IPS-20b (cell line): ENCODE measurements at regions not wholly inside any gene's neighbourhood (a gene's known extent, or its start where the extent isn't known, plus 50 kb on each side); places are given as distances from the start of the nearest gene placed in this dataset.

ENCODE experiments used
- H3K27ac ChIP-seq: one replicate; pipeline ENCODE4 v1.5.1; 2013; ENCODE audit warnings: low read length
- H3K27me3 ChIP-seq: 2 replicates; pipeline ENCODE4 v1.6.1; 2013; ENCODE audit warnings: mild to moderate bottlenecking, low read length, inconsistent platforms; ENCODE audit not compliant: insufficient read depth
- H3K36me3 ChIP-seq: 2 replicates; pipeline ENCODE4 v1.6.1; 2013; ENCODE audit warnings: low read depth, mild to moderate bottlenecking, inconsistent platforms, low read length, moderate library complexity; ENCODE audit not compliant: insufficient read depth
- H3K4me1 ChIP-seq: 2 replicates; pipeline ENCODE4 v1.6.1; 2013; ENCODE audit warnings: mild to moderate bottlenecking, control low read depth, inconsistent platforms, low read length, moderate library complexity; ENCODE audit not compliant: insufficient read depth
- H3K4me3 ChIP-seq: 2 replicates; pipeline ENCODE4 v1.5.1; 2013; ENCODE audit warnings: mild to moderate bottlenecking, low read length, inconsistent platforms
- H3K9ac ChIP-seq: 2 replicates; pipeline ENCODE4 v1.6.1; 2013; ENCODE audit warnings: low read depth, mild to moderate bottlenecking, inconsistent platforms, low read length, moderate library complexity
- H3K9me3 ChIP-seq: 2 replicates; pipeline ENCODE4 v1.6.1; 2013; ENCODE audit warnings: mild to moderate bottlenecking, low read depth, low read length, inconsistent platforms; ENCODE audit not compliant: insufficient read depth

DNA sequence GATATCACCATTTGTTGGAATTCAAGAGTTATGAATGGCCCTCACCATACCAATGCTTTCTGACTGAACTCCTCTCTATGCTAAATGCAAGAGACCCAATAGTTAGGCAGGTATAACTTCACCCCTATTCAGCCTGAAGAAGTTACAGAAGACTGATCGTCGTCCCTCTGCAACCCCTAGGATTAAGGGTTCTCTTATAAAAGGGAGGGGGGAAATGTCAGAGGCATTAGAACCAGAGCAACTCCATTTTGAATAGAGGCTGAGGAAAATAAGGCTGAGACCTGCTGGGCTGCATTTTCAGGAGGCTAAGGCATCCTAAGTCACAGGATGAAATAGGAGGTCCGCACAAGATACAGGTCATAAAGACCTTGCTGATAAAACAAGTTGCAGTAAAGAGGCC lies 494.3 kb downstream of the SPRY1 start:
- H3K9ac ChIP-seq: no peak overlapping the region
- H3K9me3 ChIP-seq: no peaks in the 10 kb centered on the region
- H3K4me1 ChIP-seq: no peaks in the 10 kb centered on the region
- H3K36me3 ChIP-seq: no peaks in the 10 kb centered on the region
- H3K4me3 ChIP-seq: no peak overlapping the region
- no peak overlapping the region for H3K27ac ChIP-seq
- H3K27me3 ChIP-seq: no peaks in the 10 kb centered on the region

DNA sequence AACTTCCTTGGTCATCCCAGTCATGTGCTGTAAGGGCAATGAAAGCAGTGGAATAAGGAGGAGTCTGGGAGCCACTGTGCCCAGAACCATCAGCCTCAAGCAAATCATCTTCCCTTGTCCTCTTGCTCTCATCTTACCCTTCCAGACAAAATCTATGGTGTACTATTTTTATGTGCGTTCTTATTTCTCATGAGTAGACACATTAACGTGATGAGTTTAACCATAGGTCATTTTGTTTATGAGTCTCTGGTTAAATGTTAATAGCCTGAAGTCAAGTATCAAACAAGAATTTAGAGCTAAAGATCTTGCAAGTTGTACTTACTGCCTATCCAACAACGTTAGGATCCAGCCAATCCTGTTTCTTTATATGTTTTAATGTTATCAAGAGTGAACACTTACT lies 495.3 kb downstream of the SPRY1 start:
- Histone ChIP-seq H3K4me1 (no peaks in the 10 kb centered on the region), H3K9ac (no peak overlapping the region), H3K4me3 (no peak overlapping the region), H3K36me3 (no peaks in the 10 kb centered on the region), H3K27me3 (no peaks in the 10 kb centered on the region), H3K27ac (no peak overlapping the region), H3K9me3 (no peaks in the 10 kb centered on the region)

DNA sequence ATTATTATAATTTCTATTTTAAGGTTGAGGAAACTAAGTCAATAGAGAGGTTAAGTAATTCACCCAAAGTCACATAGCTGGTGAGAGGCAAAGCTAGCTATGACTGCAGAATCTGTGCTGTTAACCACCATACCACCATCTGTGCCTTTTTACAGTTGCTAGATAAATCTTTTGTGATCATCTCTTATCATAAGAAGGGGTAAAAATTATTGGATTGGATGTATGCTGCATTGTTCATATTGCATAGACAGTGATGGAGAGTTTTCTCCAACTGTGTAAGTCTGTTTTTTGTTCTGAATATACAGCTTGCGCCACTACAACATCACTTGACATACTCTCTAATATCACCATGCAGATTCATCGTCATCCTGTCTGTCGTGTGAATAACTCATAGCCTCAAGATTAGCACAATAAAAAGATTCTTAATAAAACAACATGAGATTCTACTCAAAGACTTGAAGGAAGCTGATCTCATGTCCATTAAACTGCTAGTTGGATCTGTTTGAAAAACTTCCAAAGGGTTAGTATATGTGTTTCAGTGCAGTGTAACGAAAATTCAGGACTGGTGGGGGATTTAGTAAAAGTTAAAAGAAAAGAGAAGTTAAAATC lies 495.9 kb downstream of the SPRY1 start:
- no peak overlapping the region for H3K27ac ChIP-seq

DNA sequence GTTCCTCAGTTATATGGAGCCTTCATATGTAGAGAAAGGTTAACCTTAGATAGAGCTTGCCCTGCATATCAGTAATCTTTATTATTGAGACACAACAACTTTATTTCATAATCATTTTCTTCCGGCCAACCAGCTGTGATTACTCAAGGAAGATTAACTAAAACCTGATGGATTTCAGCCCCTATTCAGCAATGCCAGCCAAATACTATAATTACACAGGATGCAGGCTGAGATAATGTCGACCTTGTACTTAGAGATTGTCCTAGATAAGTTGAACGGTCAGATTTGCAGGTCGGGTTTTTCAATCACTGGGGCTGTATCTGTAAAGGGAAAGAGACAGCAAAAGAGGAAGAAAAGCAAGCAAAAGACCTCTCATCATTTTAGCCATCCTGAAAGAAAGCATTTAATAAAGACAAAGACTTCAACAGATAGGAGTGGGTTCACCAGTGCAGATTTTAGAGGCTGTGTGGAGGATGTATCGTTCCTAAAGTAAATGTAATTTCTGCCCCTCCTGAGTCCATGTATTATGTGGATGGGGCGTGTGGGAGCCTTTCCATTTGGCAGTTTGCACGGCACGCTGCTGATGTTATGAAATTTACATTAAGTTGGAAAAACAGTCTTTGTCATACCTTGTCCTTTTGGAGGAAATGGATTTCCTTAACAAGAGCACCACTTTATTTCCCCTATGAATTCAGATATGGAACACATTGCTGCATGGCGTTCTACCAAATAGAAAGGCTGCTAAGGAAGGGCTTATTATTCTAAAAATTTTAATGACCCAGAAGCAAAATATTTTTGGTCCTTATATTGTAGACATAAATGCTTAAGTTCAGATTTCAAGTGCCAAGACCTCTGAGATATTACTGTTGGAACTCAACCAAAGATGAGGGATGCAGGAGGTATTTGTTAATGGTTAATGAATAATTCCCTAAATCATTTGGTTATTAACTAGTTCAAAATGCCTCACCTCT lies 496.7 kb downstream of the SPRY1 start:
- Histone ChIP-seq H3K27me3 (no peaks in the 10 kb centered on the region), H3K4me1 (no peaks in the 10 kb centered on the region), H3K27ac (no peak overlapping the region)

More for the DNA sequence above, 495.9 kb downstream of the SPRY1 start:
- Histone ChIP-seq H3K36me3 (no peaks in the 10 kb centered on the region), H3K4me3 (no peak overlapping the region), H3K9ac (no peak overlapping the region), H3K9me3 (no peaks in the 10 kb centered on the region), H3K4me1 (no peaks in the 10 kb centered on the region), H3K27me3 (no peaks in the 10 kb centered on the region)

DNA sequence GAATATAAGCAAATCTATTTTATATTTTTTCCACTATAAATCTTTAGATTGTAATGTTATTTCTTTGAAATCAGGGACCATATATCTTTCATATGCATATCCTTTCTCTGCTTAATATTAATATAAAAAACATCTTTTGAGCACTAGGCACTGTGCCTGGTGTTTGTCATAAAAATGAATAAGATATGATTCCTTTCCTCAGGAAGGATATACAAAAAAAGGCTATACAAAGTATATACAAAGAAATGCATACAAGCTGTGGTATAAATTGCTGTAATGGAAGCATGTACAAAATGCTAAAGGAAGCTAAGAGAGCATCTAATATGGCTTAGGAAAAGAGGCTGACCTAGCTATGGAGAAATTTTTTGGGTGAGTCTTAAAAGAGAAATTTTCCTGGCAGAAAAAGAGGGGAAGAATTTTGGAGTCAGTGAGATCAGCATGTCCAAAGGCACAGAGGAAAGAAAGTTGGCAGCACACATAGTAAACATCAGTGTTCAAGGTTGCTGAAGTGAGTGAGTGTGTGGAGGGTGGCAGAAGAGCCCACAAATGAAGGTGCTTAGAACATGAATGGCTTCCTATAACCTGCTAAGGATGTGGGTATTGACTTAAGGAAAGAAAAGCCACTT lies 500.0 kb downstream of the SPRY1 start:
- Histone ChIP-seq H3K4me3 (no peak overlapping the region), H3K36me3 (no peaks in the 10 kb centered on the region), H3K9ac (no peak overlapping the region), H3K9me3 (no peaks in the 10 kb centered on the region), H3K4me1 (peaks cover 9% of the 10 kb centered on the region; the same call in 1 of the 2 replicates), H3K27ac (no peak overlapping the region), H3K27me3 (no peaks in the 10 kb centered on the region)

More for the DNA sequence above, 496.7 kb downstream of the SPRY1 start:
- H3K36me3 ChIP-seq: no peaks in the 10 kb centered on the region
- no peaks in the 10 kb centered on the region for H3K9me3 ChIP-seq
- H3K4me3 ChIP-seq: no peak overlapping the region
- no peak overlapping the region for H3K9ac ChIP-seq

DNA sequence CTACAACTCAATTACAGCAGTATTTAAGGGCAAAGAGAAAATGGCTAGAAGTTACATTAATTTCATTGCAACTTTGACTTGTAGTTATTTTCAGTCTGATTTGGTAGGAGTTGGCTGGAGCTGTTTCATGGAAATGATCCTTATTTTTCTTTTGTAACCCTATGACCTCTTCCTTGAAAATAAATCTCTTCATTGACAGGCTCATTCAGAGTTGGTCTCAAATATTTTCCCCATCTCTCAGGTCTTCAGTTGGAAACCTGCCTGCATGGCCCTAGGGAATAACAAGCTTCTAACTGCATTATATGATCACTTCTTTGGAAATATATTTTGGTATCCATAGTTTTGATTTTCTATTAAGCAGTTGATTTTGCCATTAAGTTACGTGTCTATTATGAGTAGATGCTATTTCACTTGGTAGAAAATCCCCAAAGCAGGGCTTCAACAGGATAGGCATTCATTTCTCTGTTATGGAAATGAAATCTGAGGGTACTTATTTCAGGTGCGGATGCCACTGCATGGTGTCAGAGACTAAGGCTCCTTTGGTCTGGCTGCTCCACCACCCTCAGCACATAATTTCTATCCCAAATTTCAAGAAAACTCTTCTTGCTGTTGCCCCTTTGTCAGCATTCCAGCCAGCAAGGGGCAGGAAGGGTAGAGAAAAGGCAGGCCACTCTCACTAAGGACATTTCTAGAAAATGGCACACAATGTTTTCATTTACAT lies 502.5 kb downstream of the SPRY1 start:
- Histone ChIP-seq H3K27ac (no peak overlapping the region), H3K4me1 (peaks cover 9% of the 10 kb centered on the region; the same call in 1 of the 2 replicates), H3K9me3 (no peaks in the 10 kb centered on the region), H3K27me3 (no peaks in the 10 kb centered on the region), H3K36me3 (no peaks in the 10 kb centered on the region), H3K9ac (no peak overlapping the region), H3K4me3 (no peak overlapping the region)

DNA sequence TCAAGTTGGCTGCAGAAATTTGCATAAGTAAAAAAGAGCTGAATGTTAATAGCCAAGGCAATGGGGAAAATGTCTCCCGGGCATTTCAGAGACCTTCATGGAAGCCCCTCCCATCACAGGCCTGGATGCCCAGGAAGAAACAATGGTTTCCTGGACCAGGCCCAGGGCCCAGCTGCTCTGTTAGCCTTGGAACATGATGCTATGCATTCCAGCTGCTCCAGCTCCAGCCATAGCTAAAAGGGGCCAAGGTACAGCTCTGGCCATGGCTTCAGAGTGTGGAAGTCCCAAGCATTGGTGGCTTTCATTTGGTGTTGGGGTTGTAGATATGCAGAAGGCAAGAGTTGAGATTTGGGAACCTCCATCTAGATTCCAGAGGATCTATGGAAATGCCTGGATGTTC lies 508.3 kb downstream of the SPRY1 start:
- H3K4me1 ChIP-seq: no peaks in the 10 kb centered on the region
- no peaks in the 10 kb centered on the region for H3K27me3 ChIP-seq
- no peak overlapping the region for H3K9ac ChIP-seq
- H3K27ac ChIP-seq: no peak overlapping the region
- peaks cover 7% of the 10 kb centered on the region for H3K9me3 ChIP-seq
- H3K4me3 ChIP-seq: no peak overlapping the region
- H3K36me3 ChIP-seq: no peaks in the 10 kb centered on the region

DNA sequence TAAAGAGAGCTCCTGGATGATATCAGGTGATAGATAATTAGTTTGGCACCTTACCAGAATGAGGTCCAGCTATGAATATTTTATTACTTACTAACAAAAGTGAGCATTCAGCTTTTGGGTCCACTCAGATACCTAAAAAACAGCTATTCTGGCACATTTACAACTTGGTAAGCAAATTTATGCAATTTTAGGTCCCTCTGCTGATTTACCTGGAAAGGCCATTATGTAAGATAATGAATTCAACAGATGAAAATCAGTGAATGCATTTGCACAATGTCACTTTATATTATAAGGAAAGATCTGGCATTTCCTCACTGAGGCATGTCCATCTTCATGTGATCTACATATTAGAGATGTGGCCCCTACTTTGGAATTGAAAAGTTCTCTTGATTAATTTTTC lies 517.0 kb downstream of the SPRY1 start:
- Histone ChIP-seq H3K4me3 (no peak overlapping the region), H3K27ac (no peak overlapping the region), H3K36me3 (no peaks in the 10 kb centered on the region)

DNA sequence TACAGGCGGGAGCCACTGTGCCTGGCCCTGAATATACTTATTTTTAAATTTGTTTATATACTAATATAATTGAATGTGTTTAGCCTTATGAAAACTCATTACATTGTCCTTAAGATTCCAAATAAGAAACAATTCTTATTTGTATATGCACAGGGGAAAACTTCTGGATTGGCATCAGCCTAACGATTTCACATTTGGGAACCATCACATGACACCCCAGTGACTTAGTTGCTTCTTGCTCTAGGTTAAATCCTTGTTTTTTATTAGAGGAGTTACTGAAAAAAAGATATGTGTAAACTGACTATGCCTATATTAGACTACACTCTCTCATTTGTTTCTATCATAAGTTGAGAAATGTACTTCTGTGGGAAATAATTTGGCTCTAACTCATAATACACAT lies 520.2 kb downstream of the SPRY1 start:
- H3K9ac ChIP-seq: no peak overlapping the region
- H3K4me3 ChIP-seq: no peak overlapping the region
- H3K9me3 ChIP-seq: no peaks in the 10 kb centered on the region
- H3K27me3 ChIP-seq: no peaks in the 10 kb centered on the region
- no peaks in the 10 kb centered on the region for H3K36me3 ChIP-seq
- H3K27ac ChIP-seq: no peak overlapping the region
- no peaks in the 10 kb centered on the region; the same call in 1 of the 2 replicates for H3K4me1 ChIP-seq

More for the DNA sequence above, 517.0 kb downstream of the SPRY1 start:
- Histone ChIP-seq H3K9ac (no peak overlapping the region), H3K4me1 (no peaks in the 10 kb centered on the region; the same call in 1 of the 2 replicates), H3K9me3 (no peaks in the 10 kb centered on the region), H3K27me3 (no peaks in the 10 kb centered on the region)

DNA sequence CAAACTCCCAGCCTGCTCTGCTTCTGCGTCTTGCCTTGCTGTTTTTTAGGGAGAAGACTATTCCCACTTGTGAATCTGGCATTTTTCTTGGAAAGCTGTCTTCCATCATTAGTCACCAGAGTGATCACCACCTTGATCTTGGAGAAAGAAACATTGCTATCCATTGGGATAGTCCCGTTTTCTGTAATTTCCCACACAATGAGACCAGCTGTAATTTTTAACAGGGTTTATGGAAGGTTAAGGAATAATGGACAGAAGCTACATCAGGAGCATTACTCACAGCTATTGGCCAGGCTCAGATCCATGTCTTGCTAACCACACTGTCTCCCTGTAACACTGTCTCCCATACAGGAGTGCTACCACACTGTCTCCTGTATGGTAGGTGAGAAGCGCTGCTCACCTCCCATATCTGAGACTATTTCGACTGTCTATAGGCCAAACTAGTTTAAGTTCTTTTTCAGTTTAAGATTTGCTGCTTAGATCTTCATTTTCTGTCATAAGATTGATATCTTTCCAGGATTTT lies 523.0 kb downstream of the SPRY1 start:
- Histone ChIP-seq H3K36me3 (no peaks in the 10 kb centered on the region), H3K27me3 (no peaks in the 10 kb centered on the region), H3K4me1 (no peaks in the 10 kb centered on the region; the same call in 1 of the 2 replicates), H3K9me3 (no peaks in the 10 kb centered on the region), H3K4me3 (no peak overlapping the region), H3K27ac (no peak overlapping the region), H3K9ac (no peak overlapping the region)

DNA sequence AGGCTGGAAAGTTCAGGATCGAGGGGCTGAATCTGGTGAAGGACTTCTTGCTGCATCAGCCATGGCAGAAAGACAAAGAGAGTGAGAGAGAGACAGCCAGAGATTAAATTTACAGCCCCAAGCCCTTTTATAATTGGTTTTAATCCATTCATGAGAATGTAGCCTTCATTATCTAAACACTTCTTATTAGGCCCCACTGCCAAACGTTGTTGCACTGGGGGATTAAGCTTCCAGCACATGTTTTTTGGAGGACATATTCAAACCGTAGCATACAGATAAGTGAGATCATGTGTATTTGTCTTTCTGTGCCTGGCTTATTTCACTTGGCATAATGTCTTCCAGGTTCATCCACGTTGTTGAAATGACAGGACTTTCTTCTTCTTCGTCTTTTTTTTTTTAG lies 524.7 kb downstream of the SPRY1 start:
- no peaks in the 10 kb centered on the region for H3K36me3 ChIP-seq
- H3K4me1 ChIP-seq: no peaks in the 10 kb centered on the region
- H3K9me3 ChIP-seq: no peaks in the 10 kb centered on the region
- no peak overlapping the region for H3K9ac ChIP-seq
- H3K27me3 ChIP-seq: no peaks in the 10 kb centered on the region
- H3K27ac ChIP-seq: no peak overlapping the region
- no peak overlapping the region for H3K4me3 ChIP-seq
